Bone marrow (tissue), 2 donors: ENCODE measurements at regions not wholly inside any gene's neighbourhood (a gene's known extent, or its start where the extent isn't known, plus 50 kb on each side); places are given as distances from the start of the nearest gene placed in this dataset.
"Not testable (repeated sequence)": the region's sequence is repeated elsewhere in the genome, so short reads cannot be mapped to it uniquely, and the experiment has no call there.

Experiments
- DNase-seq, 2 donors: peaks; one replicate each; lab custom pipeline; 2025; lab: John Stamatoyannopoulos, UW

- DNase-seq, result no peak
These were observed 532.1 kb upstream of the PITX2 start for GRCh38 chr4:111154934-111155333.

DNA sequence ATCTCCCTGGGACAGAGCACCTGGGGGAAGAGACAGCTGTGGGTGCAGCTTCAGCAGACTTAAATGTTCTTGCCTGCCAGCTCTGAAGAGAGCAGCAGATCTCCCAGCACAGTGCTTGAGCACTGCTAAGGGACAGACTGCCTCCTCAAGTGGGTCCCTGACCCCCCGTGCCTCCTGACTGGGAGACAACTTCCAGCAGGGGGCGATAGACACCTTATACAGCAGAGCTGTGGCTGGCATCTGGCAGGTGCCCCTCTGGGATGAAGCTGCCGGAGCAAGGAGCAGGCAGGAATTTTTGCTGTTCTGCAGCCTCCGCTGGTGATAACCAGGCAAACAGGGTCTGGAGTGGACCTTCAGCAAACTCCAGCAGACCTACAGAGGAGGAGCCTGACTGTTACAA, 541.7 kb upstream of the PITX2 start:
- DNase-seq, result not testable (repeated sequence)

- DNase-seq, result no peak
These were observed 551.5 kb upstream of the PITX2 start for GRCh38 chr4:111174331-111174730.

DNA sequence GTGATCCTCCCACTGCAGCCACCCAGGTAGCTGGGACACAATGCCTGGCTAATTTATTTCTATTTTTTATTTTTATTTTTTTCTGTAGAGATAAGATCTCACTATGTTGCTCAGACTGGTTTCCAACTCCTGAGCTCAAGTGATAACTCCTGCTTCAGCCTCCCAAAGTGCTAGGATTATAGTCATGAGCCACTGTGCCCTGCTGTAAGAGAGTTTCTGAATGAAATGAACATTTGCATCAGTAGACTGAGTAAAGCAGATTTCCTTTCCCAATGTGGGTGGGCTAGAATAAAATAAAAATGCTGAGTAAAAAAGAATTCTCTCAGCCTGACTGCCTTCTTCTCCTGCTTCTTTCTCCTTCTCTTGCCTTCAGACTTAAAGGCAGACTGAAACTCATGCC, 555.4 kb upstream of the PITX2 start:
- DNase-seq, result no peak

DNA sequence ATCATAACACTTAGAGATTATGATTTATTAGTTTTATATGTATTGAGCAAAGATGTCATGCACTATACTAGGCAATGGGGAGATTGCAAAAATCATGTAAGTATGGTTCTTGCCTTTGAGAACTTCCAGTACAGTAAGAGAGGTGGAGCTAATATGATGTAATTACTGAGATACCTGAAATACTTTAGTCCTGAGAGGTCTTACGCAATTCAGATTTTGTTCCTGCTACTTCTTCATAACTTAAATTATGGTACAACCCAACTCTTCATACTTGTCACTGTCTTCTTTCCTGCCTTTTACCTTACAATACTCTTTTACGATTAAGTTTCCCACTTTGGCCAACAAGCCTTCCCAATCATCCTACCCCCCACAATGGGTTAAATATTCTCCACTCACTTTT, 564.2 kb upstream of the PITX2 start:
- DNase-seq, result no peak

DNA sequence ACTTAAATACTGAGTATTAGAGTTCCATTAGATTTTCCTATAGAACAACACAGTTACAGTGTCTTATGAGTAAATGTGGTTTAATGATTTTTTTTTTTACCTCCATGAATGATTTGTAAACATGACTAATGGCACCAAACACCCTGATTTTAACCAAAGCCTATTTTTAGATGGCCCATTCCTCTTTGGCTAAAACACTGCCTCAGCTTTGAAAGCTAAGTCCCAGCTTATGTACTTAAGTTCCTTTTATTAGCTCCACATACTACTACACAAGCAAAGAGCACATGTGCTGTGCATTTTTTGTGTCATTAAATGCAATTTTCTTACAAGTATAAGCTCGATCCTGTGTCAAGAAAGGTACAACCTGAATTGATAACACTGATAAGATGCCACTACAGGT, 575.6 kb upstream of the PITX2 start:
- DNase-seq, result no peak

- DNase-seq, result no peak
These were observed 581.9 kb upstream of the PITX2 start for GRCh38 chr4:111204797-111205196.

DNA sequence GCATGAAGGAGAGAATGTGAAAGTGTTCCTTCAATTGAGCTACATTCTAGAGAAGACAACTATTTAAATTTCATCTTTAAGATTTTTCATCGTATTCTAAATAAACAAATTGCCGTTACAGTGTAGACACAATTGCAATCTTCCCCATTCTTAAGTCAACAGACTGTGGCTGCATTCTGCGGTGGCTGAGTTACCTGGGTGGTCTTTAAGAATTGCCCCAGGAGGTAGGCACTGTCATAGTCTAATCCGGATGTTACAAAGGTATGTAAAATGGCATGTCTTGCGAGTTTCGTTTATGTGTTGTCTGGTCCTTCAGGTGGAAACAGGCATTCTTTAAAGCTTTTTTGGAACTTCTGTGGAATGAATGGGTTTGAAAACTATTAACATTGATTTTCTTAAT, 586.1 kb upstream of the PITX2 start:
- no peak for DNase-seq

DNA sequence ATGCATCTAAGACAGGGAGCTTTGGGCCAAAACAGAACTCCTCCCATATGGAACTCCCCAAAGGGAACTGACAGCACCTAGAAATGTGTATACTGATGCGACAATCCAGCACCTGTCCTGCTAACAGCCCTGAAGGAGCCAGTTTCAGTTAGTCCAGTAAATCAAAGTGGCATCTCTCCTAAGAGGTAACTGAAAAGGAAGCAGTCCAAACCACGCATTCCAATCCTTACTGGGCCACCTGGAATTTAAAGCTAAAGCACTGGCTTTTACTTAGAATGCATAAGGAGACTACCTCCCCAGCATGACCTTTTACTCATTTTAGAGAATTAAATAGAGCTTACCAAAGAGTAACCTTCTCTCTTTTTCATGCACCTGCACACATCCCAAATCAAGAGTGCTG, 586.8 kb upstream of the PITX2 start:
- DNase-seq, result no peak

GRCh38 chr4:111210595-111210994, 587.7 kb upstream of the PITX2 start:
- DNase-seq, result no peak

DNA sequence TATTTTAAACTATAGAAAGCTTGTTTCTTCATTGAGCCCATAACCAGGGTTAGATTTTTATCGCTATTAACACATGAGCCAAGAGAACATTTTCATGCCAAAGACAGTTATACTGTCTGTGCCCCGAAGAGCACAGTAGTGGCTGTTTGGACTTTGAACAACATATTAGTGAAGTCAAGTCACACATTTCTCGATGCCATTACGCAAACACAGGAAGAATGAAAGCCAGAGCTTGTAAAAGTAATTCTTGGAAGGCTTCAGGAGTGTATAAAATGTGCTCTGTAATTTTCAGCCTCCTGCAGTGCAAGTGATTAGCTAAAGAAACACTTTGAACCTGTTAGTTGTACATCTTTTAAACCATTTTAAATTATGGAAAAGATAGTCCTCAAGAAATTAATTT, 590.7 kb upstream of the PITX2 start:
- no peak for DNase-seq

GRCh38 chr4:111214371-111214770, 591.5 kb upstream of the PITX2 start:
- DNase-seq, result no peak

DNA sequence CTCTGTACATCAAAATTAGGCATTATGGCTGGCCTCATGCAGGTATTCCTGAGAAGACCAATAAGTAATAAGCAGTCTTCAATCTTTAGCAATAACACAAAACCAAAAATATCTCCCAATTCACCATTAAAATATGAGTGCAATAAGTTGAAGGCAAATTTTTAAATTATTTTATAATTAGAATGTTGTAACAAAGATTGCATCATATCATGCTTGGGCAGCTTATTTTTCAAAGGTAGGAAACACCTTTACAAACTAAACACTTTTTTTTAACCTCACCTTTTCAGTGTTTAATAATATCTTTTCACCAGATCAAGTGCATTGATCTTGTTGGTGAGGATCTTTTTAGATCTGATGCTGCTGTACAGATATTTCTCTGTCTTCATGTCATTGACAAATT, 592.9 kb upstream of the PITX2 start:
- DNase-seq, result no peak

GRCh38 chr4:111216791-111217190, 593.9 kb upstream of the PITX2 start:
- no peak for DNase-seq

GRCh38 chr4:111221371-111221770, 598.5 kb upstream of the PITX2 start:
- DNase-seq, result no peak

- no peak for DNase-seq
These were observed 605.5 kb upstream of the PITX2 start for GRCh38 chr4:111228396-111228795.

DNA sequence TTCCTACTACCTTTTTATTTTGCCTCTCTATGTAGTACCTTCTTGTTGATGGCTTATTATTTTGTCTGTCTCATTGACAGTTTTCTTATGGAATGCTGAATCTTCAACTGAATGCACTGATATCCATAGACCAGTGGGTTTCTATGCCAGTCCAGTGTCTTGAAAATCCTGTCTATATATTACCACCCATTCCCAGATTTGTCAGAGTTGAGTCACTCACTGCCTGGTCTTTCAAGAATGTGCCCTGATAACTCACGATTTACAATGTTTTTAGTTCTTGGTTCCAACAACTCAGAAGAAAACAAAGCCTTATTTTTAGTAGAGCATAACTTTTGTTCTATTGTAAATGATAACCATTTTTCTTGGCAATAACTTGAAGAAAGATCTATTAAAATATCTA, 606.0 kb upstream of the PITX2 start:
- no peak for DNase-seq

DNA sequence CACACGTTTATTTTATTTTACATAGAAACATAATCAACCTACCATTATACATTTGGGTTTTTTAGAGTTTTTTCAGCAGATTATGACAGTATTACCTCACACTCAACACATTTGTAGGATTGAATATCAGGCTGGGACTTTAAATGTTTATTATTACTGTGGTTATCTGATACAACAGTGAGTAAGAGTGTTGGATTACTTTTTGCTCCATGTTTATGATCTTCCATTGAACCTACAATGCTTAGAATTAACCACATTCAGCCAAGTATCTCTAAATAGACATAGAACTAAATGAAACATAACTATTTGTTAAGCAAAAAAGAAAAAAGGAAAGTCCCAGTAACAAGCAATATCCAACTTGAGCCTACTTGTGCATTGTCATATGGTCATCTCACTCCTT, 607.4 kb upstream of the PITX2 start:
- no peak for DNase-seq

- DNase-seq, result no peak
These were observed 608.4 kb upstream of the PITX2 start for GRCh38 chr4:111231281-111231680.

DNA sequence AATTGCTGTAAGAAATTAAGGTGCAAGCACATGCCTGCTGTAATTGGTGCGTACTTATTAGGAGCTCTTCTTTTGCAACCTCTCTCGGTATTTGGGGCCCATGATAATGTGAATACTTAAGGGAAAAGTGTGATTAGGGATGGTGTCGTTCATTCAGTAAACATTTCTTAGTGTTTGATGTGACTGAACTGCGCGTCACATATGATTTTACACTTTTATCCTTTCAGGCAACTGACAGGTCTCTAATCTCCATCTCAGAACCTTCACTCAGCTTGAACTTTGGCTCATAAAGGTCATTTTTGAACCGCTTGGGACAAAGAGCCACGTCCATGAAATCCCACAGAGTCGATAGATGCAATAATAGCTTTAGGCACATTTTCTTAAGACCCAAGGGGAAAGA, 612.1 kb upstream of the PITX2 start:
- DNase-seq, result no peak

- no peak for DNase-seq
These were observed 641.0 kb upstream of the PITX2 start for GRCh38 chr4:111263836-111264235.

DNA sequence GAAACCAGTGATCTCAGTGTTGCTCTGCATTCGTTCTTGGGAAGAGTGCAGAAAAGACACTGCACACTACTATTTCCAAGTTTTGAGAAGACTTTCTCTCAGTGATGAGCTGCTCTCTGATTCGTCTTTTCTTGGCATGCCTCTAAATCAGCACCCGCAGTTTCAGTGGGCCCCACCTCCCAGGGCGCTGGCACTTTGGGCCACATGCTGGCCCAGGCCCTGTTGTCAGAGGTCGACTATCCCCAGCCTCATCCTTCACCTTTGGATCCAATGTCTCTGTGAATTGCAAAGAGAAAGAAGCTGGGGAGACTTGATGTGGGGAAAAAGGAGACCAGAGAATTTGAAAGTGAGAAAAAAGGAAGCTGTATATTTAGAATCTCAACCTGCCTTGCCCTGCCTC, 644.1 kb upstream of the PITX2 start:
- DNase-seq, result no peak

DNA sequence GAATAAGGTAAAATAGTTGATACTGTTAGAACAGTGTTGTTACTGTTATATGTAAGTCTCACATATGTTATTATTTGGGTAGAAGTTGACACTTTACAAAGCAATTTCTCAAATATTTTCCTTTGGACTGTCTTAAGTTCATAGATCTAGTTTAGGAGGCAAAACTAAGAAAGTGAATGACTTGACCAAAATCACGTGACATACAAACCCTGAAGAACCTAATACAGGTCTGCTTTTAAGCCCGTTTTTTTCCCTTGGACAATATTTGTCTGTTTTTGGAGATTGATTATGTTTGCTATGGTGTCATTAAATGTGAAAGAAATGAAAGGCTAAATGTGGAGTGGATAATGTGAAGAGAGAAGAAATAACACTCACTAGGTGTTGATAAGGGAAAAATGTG, 644.9 kb upstream of the PITX2 start:
- no peak for DNase-seq

DNA sequence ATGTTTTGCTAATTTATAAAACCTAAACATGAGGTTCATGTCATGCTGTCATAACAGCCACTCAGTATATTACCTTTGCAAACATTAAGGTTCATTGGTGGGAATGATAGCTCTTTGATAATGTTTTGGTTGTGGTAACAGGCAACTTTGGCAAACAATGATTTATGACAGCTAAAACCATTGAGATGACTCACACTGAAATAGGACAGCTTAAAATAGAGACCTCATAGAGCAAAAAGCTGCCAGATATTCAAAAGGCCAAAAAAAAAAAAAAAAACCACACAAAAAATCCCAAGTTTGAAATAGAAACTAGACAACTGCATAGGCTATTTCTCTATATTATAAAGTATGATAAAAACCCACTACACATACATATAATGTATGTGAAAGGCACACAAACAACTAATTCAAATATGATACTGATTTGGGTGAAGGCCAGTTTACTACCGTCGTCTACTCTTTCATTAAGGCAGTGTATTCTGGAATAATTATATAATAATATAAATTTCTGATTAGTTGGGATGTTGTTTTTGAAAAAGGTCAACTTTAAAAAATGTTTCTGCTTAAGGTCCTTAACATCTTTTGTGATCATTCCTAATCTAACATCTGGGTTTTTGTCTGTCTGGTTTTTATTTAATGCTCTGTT, 646.0 kb upstream of the PITX2 start:
- no peak for DNase-seq

GRCh38 chr4:111269439-111269838, 646.6 kb upstream of the PITX2 start:
- no peak for DNase-seq
